ENCODE measurements at regions not wholly inside any gene's neighbourhood (a gene's known extent, or its start where the extent isn't known, plus 50 kb on each side); places are given as distances from the start of the nearest gene placed in this dataset.

- Histone ChIP-seq H3K9me3 (no peaks in the 10 kb centered on the region), H3K4me3 (no peak overlapping the region), H3K27me3 (no peaks in the 10 kb centered on the region), H3K36me3 (no peaks in the 10 kb centered on the region), H3K4me1 (peaks cover 0 to 4% (median 0%) of the 10 kb centered on the region in 12 donors), H3K27ac (no peak overlapping the region)
- DNase-seq (no peak), ATAC-seq (no peak)
- intact Hi-C loops (cut with DNase I) = loop anchor here in 1 of 10 donors (10.0 kb wide), 1 partner anchor 163 kb away; no protein-coding TSS in a partner anchor
- TF ChIP-seq CTCF (IDR thresholded peaks at IDR 0.05) (no peak), POLR2A (IDR thresholded peaks at IDR 0.05) (no peak)
- WGBS, 4 donors = 47 to 67% (median 64%) methylated on average over 1 of the region's 1 CpG
Observed at GRCh38 chr6:76702187-76702586, 629.7 kb upstream of the IMPG1 start.

- H3K4me3 ChIP-seq = no peak overlapping the region
- DNase-seq (no peak), ATAC-seq (no peak)
- no peaks in the 10 kb centered on the region for H3K27me3 ChIP-seq
- H3K9me3 ChIP-seq = no peaks in the 10 kb centered on the region
- intact Hi-C loops (cut with DNase I) = loop anchor here in 1 of 10 donors (10.0 kb wide), 1 partner anchor 163 kb away; no protein-coding TSS in a partner anchor
- WGBS, 4 donors = 50 to 56% (median 53%) methylated on average over 3 of the region's 3 CpGs
- no peaks in the 10 kb centered on the region for H3K36me3 ChIP-seq
- no peaks in the 10 kb centered on the region for H3K4me1 ChIP-seq
- TF ChIP-seq POLR2A (IDR thresholded peaks at IDR 0.05) = no peak
- TF ChIP-seq CTCF (IDR thresholded peaks at IDR 0.05) = no peak
- H3K27ac ChIP-seq = no peak overlapping the region
Observed at GRCh38 chr6:76701610-76702009, 629.1 kb upstream of the IMPG1 start.

- Histone ChIP-seq H3K27me3 (no peaks in the 10 kb centered on the region), H3K9me3 (no peaks in the 10 kb centered on the region), H3K4me1 (no peaks in the 10 kb centered on the region), H3K27ac (no peak overlapping the region), H3K36me3 (no peaks in the 10 kb centered on the region), H3K4me3 (no peak overlapping the region)
- intact Hi-C loops (cut with DNase I) = loop anchor here in 2 of 10 donors (10.0 kb wide), 1 partner anchor 167 kb away; no protein-coding TSS in a partner anchor
- ATAC-seq (no peak), DNase-seq (no peak)
- no peak for TF ChIP-seq POLR2A (IDR thresholded peaks at IDR 0.05)
- no peak for TF ChIP-seq CTCF (IDR thresholded peaks at IDR 0.05)
- WGBS, 4 donors = 47 to 58% (median 51%) methylated on average over 2 of the region's 2 CpGs
Observed at GRCh38 chr6:76697585-76697984, 625.1 kb upstream of the IMPG1 start.

GRCh38 chr6:76694795-76695194 lies 622.3 kb upstream of the IMPG1 start:
- no peaks in the 10 kb centered on the region for H3K27me3 ChIP-seq
- no peaks in the 10 kb centered on the region for H3K4me1 ChIP-seq
- intact Hi-C loops (cut with DNase I) = loop anchor here in 2 of 10 donors (10.0 kb wide), 1 partner anchor 170 kb away; no protein-coding TSS in a partner anchor
- no peaks in the 10 kb centered on the region for H3K36me3 ChIP-seq
- ATAC-seq = no peak
- H3K9me3 ChIP-seq = no peaks in the 10 kb centered on the region
- no peak for DNase-seq
- no peak for TF ChIP-seq POLR2A (IDR thresholded peaks at IDR 0.05)
- no peak for TF ChIP-seq CTCF (IDR thresholded peaks at IDR 0.05)
- H3K4me3 ChIP-seq = no peak overlapping the region
- no peak overlapping the region for H3K27ac ChIP-seq
- 71 to 89% (median 82%) methylated on average over 1 of the region's 1 CpG for WGBS, 4 donors
